K562 (cell line): ENCODE measurements at regions not wholly inside any gene's neighbourhood (a gene's known extent, or its start where the extent isn't known, plus 50 kb on each side); places are given as distances from the start of the nearest gene placed in this dataset.

Source experiments
- ATAC-seq: fragments of 200-7000 bp; cut with Tn5 transposase; 3 replicates; pipeline ENCODE4 v1.9.1; 2020; ENCODE audit warnings: moderate library complexity
- BruUV-seq: library from RNA; stranded (reverse); fragments of 400-500 nt; replicated peaks from 2 replicates; lab custom pipeline; 2021; lab: Mats Ljungman, UMichigan
- CTCF ChIA-PET: fragments of 300-600 bp; formaldehyde crosslinking; extraction: SDS; loops from one replicate; lab custom pipeline; 2021; ENCODE audit warnings: low intra/inter-chr PET ratio; lab: Yijun Ruan, JAX
- POLR2A ChIA-PET: fragments of 300-600, 350-650 bp; sonication (Branson Sonifier 250); formaldehyde crosslinking; extraction: SDS; loops from one replicate; lab custom pipeline; 2021; ENCODE audit warnings: antibody characterized with exemption, inconsistent platforms; lab: Yijun Ruan, JAX
- DNase-seq, 4 experiments: peaks; one replicate each; pipeline versions ENCODE4 v3.0.0 to v3.0.0-alpha.2; 2011 to 2018; ENCODE audit warnings: low spot score in 3 of 4, mixed read lengths in 3 of 4; ENCODE audit errors: extremely low read depth in 1 of 4
- FAIRE-seq: peaks from 2 replicates; lab custom pipeline; 2011; peaks lifted over from hg19 to GRCh38; lab: Jason Lieb, UNC
- H2AFZ ChIP-seq: 2 replicates; pipeline ENCODE4 v1.6.0; 2011; ENCODE audit warnings: low read depth, low read length, control low read depth, inconsistent platforms
- H3K27ac ChIP-seq: fragments of 200-600 bp; 3 replicates; pipeline ENCODE4 v1.8.0; 2011; ENCODE audit warnings: low read depth, mild to moderate bottlenecking, control low read depth, inconsistent platforms, low read length, moderate library complexity, mixed read lengths; ENCODE audit errors: extremely low read depth
- H3K27me3 ChIP-seq, 2 experiments: fragments of 300-600 bp in 1 of 2; 2 replicates in 1 of 2; 3 replicates in 1 of 2; pipeline versions ENCODE4 v1.6.0 to v1.8.0; 2011; ENCODE audit warnings: inconsistent platforms in 2 of 2, low read length in 2 of 2, mild to moderate bottlenecking in 1 of 2, mixed read lengths in 1 of 2, moderate library complexity in 1 of 2; ENCODE audit not compliant: control insufficient read depth in 2 of 2, insufficient read depth in 2 of 2
- H3K36me3 ChIP-seq: fragments of 300-600 bp; 3 replicates; pipeline ENCODE4 v1.8.0; 2011; ENCODE audit warnings: mild to moderate bottlenecking, low read length, inconsistent platforms; ENCODE audit not compliant: control insufficient read depth, insufficient read depth
- H3K4me1 ChIP-seq, 2 experiments: fragments of 200-600 bp in 1 of 2; replicated peaks in 1 of 2; 2 replicates in 1 of 2; 3 replicates in 1 of 2; pipeline versions ENCODE4 v1.5.1 to v1.8.0; 2011; ENCODE audit warnings: inconsistent platforms in 2 of 2, low read length in 2 of 2, mild to moderate bottlenecking in 1 of 2, mixed read lengths in 1 of 2, moderate library complexity in 1 of 2; ENCODE audit not compliant: control insufficient read depth in 2 of 2, insufficient read depth in 2 of 2
- H3K4me2 ChIP-seq: 2 replicates; pipeline ENCODE4 v1.6.1; 2011; ENCODE audit warnings: low read length, control low read depth, inconsistent platforms, mixed read lengths; ENCODE audit not compliant: insufficient read depth
- H3K4me3 ChIP-seq: fragments of 200-600 bp; sonication (generic), shearing (Covaris generic); 2 replicates; pipeline ENCODE4 v1.5.1; 2016; ENCODE audit warnings: control low read depth, inconsistent platforms
- H3K79me2 ChIP-seq: fragments of 200-600 bp; 3 replicates; pipeline ENCODE4 v1.8.0; 2011; ENCODE audit warnings: low read length, inconsistent platforms; ENCODE audit not compliant: control insufficient read depth, insufficient read depth
- H3K9ac ChIP-seq, 2 experiments: 2 replicates each; pipeline versions ENCODE4 v1.6.0 to v1.6.1; 2011; ENCODE audit warnings: low read depth in 2 of 2, low read length in 2 of 2, control low read depth in 1 of 2, inconsistent platforms in 1 of 2, mild to moderate bottlenecking in 1 of 2, mixed read lengths in 1 of 2; ENCODE audit not compliant: insufficient read depth in 1 of 2
- H3K9me1 ChIP-seq: one replicate; pipeline ENCODE4 v1.6.0; 2011; ENCODE audit warnings: inconsistent platforms, mild to moderate bottlenecking, low read length, moderate library complexity; ENCODE audit not compliant: control insufficient read depth, insufficient read depth
- H3K9me3 ChIP-seq: replicated peaks from 2 replicates; pipeline ENCODE4 v1.5.1; 2011; ENCODE audit warnings: low read depth, low read length, inconsistent platforms; ENCODE audit not compliant: control insufficient read depth, insufficient read depth
- H4K20me1 ChIP-seq: replicated peaks from 2 replicates; pipeline ENCODE4 v1.6.1; 2011; ENCODE audit warnings: low read length, inconsistent platforms, mixed read lengths; ENCODE audit not compliant: control insufficient read depth, insufficient read depth
- CTCFL ChIP-seq: IDR thresholded peaks from 2 replicates; pipeline ENCODE4 v1.6.1; 2011; ENCODE audit warnings: borderline replicate concordance, low read depth, mild to moderate bottlenecking, moderate library complexity, low read length; ENCODE audit not compliant: insufficient read depth, poor library complexity, severe bottlenecking
- CXXC5 ChIP-seq: fragments of 250-450 bp; sonication (Bioruptor Pico); IDR thresholded peaks from 2 replicates; pipeline ENCODE4 v1.8.0; 2022; ENCODE audit warnings: inconsistent platforms, mild to moderate bottlenecking, moderate library complexity
- EHMT2 ChIP-seq: fragments of 450-650 bp; IDR thresholded peaks from 2 replicates; pipeline ENCODE4 v1.6.1; 2018; ENCODE audit warnings: antibody characterized with exemption
- FOXA1 ChIP-seq: fragments of 450-650 bp; IDR thresholded peaks from 2 replicates; pipeline ENCODE4 v1.6.1; 2016; ENCODE audit warnings: mild to moderate bottlenecking, borderline replicate concordance
- ILF3 ChIP-seq: fragments of 450-650 bp; IDR thresholded peaks from 2 replicates; pipeline ENCODE4 v1.6.1; 2018; ENCODE audit warnings: antibody characterized with exemption, mild to moderate bottlenecking, moderate library complexity, borderline replicate concordance
- KDM1A ChIP-seq, 2 experiments: fragments of 450-650 bp; IDR thresholded peaks; 2 replicates each; pipeline ENCODE4 v1.6.1; 2016; ENCODE audit warnings: mild to moderate bottlenecking in 2 of 2
- NEUROD1 ChIP-seq: fragments of 150-350 bp; IDR thresholded peaks from 2 replicates; pipeline ENCODE4 v1.6.1; 2014; ENCODE audit warnings: borderline replicate concordance, low read length, low read depth; ENCODE audit not compliant: partially characterized antibody
- NFRKB ChIP-seq: fragments of 450-650 bp; IDR thresholded peaks from 2 replicates; pipeline ENCODE4 v1.6.1; 2016; ENCODE audit warnings: low read depth
- PATZ1 ChIP-seq: fragments of 250-450 bp; sonication (Bioruptor Pico); IDR thresholded peaks from 2 replicates; pipeline ENCODE4 v1.5.0; 2020; ENCODE audit warnings: mild to moderate bottlenecking, borderline replicate concordance
- ZHX1 ChIP-seq: fragments of 150-350 bp; conservative IDR thresholded peaks from 2 replicates; pipeline ENCODE4 v1.6.1; 2014; ENCODE audit warnings: low read length
- ZNF766 ChIP-seq: fragments of 200-800 bp; sonication (Bioruptor generic); conservative IDR thresholded peaks from 2 replicates; pipeline ENCODE4 v1.6.1; 2016; ENCODE audit warnings: missing genetic modification characterization, missing compliant biosample characterization
- ZNF778 ChIP-seq: fragments of 450-650 bp; formaldehyde crosslinking; IDR thresholded peaks from 2 replicates; pipeline ENCODE4 v1.4.0; 2020; ENCODE audit warnings: mild to moderate bottlenecking, moderate library complexity
- WGBS: fragments of 100-300 bp; shearing (Covaris generic); methylation state at CpG from one replicate; pipeline ENCODE4 v1.1.6; 2016; ENCODE audit warnings: low coverage, mixed read lengths; ENCODE audit not compliant: insufficient coverage; ENCODE audit errors: missing lambda C conversion rate; 5-methylcytosine and 5-hydroxymethylcytosine counted together
- in situ Hi-C: fragments of 300-500 bp; cut with MboI; formaldehyde crosslinking; loops from 4 replicates; pipeline ENCODE4 v1.15.0; 2018; ENCODE audit warnings: inconsistent platforms, mixed read lengths
- intact Hi-C: fragments of 100-400 bp; cut with micrococcal nuclease; formaldehyde crosslinking; loops from 2 replicates; pipeline ENCODE4 v1.14.2; 2022

- Histone ChIP-seq H3K4me3 (no peak overlapping the region), H3K9ac (no peak overlapping the region), H3K4me1 (no peaks in the 10 kb centered on the region), H3K27me3 (no peaks in the 10 kb centered on the region), H2AFZ (no peak overlapping the region), H3K36me3 (no peaks in the 10 kb centered on the region), H3K9me1 (no peaks in the 10 kb centered on the region), H3K4me2 (no peak overlapping the region), H4K20me1 (no peaks in the 10 kb centered on the region), H3K9me3 (no peaks in the 10 kb centered on the region; the same call in 1 of the 2 replicates), H3K27ac (no peak overlapping the region), H3K79me2 (no peaks in the 10 kb centered on the region)
- POLR2A ChIA-PET: no interaction called here
- in situ Hi-C loops (no loop called here), intact Hi-C loops (no loop called here)
- 3% methylated on average over 2 of the region's 2 CpGs for WGBS
- CTCF ChIA-PET: no interaction called here
- no peak for TF ChIP-seq FOXA1
- no peak for TF ChIP-seq EHMT2
- no peak for TF ChIP-seq CTCFL
- TF ChIP-seq ILF3: no peak
- no peak for TF ChIP-seq ZHX1
- TF ChIP-seq PATZ1 (CRISPR knock-in tag): no peak
- no peak for TF ChIP-seq ZNF766 (CRISPR knock-in tag)
- TF ChIP-seq ZNF778 (CRISPR knock-in tag): no peak
- TF ChIP-seq NEUROD1: no peak
- TF ChIP-seq NFRKB: no peak
- TF ChIP-seq KDM1A (IDR thresholded peaks at IDR 0.05): no peak
- TF ChIP-seq CXXC5 (CRISPR knock-in tag): no peak
- FAIRE-seq (no peak), DNase-seq (no peak), ATAC-seq (no peak)
- BruUV-seq: no TSS peak
Measured at GRCh38 chr1:187794561-187794960, 965.8 kb downstream of the PLA2G4A start.
